K562 (cell line): ENCODE measurements at regions not wholly inside any gene's neighbourhood (a gene's known extent, or its start where the extent isn't known, plus 50 kb on each side); places are given as distances from the start of the nearest gene placed in this dataset.
A peak's percentile ranks its signal among the peaks of the same experiment; 100 is the strongest.

Experiments
- ATAC-seq: fragments of 200-7000 bp; cut with Tn5 transposase; 3 replicates; pipeline ENCODE4 v1.9.1; 2020; ENCODE audit warnings: moderate library complexity
- BruUV-seq: library from RNA; stranded (reverse); fragments of 400-500 nt; replicated peaks from 2 replicates; lab custom pipeline; 2021; lab: Mats Ljungman, UMichigan
- CTCF ChIA-PET: fragments of 300-600 bp; formaldehyde crosslinking; extraction: SDS; loops from one replicate; lab custom pipeline; 2021; ENCODE audit warnings: low intra/inter-chr PET ratio; lab: Yijun Ruan, JAX
- POLR2A ChIA-PET: fragments of 300-600, 350-650 bp; sonication (Branson Sonifier 250); formaldehyde crosslinking; extraction: SDS; loops from one replicate; lab custom pipeline; 2021; ENCODE audit warnings: antibody characterized with exemption, inconsistent platforms; lab: Yijun Ruan, JAX
- DNase-seq, 4 experiments: peaks; one replicate each; pipeline versions ENCODE4 v3.0.0 to v3.0.0-alpha.2; 2011 to 2018; ENCODE audit warnings: low spot score in 3 of 4, mixed read lengths in 3 of 4; ENCODE audit errors: extremely low read depth in 1 of 4
- FAIRE-seq: peaks from 2 replicates; lab custom pipeline; 2011; peaks lifted over from hg19 to GRCh38; lab: Jason Lieb, UNC
- H2AFZ ChIP-seq: 2 replicates; pipeline ENCODE4 v1.6.0; 2011; ENCODE audit warnings: low read depth, low read length, control low read depth, inconsistent platforms
- H3K27ac ChIP-seq: fragments of 200-600 bp; 3 replicates; pipeline ENCODE4 v1.8.0; 2011; ENCODE audit warnings: low read depth, mild to moderate bottlenecking, control low read depth, inconsistent platforms, low read length, moderate library complexity, mixed read lengths; ENCODE audit errors: extremely low read depth
- H3K27me3 ChIP-seq, 2 experiments: fragments of 300-600 bp in 1 of 2; 2 replicates in 1 of 2; 3 replicates in 1 of 2; pipeline versions ENCODE4 v1.6.0 to v1.8.0; 2011; ENCODE audit warnings: inconsistent platforms in 2 of 2, low read length in 2 of 2, mild to moderate bottlenecking in 1 of 2, mixed read lengths in 1 of 2, moderate library complexity in 1 of 2; ENCODE audit not compliant: control insufficient read depth in 2 of 2, insufficient read depth in 2 of 2
- H3K36me3 ChIP-seq: fragments of 300-600 bp; 3 replicates; pipeline ENCODE4 v1.8.0; 2011; ENCODE audit warnings: mild to moderate bottlenecking, low read length, inconsistent platforms; ENCODE audit not compliant: control insufficient read depth, insufficient read depth
- H3K4me1 ChIP-seq, 2 experiments: fragments of 200-600 bp in 1 of 2; replicated peaks in 1 of 2; 2 replicates in 1 of 2; 3 replicates in 1 of 2; pipeline versions ENCODE4 v1.5.1 to v1.8.0; 2011; ENCODE audit warnings: inconsistent platforms in 2 of 2, low read length in 2 of 2, mild to moderate bottlenecking in 1 of 2, mixed read lengths in 1 of 2, moderate library complexity in 1 of 2; ENCODE audit not compliant: control insufficient read depth in 2 of 2, insufficient read depth in 2 of 2
- H3K4me2 ChIP-seq: 2 replicates; pipeline ENCODE4 v1.6.1; 2011; ENCODE audit warnings: low read length, control low read depth, inconsistent platforms, mixed read lengths; ENCODE audit not compliant: insufficient read depth
- H3K4me3 ChIP-seq: fragments of 200-600 bp; sonication (generic), shearing (Covaris generic); 2 replicates; pipeline ENCODE4 v1.5.1; 2016; ENCODE audit warnings: control low read depth, inconsistent platforms
- H3K79me2 ChIP-seq: fragments of 200-600 bp; 3 replicates; pipeline ENCODE4 v1.8.0; 2011; ENCODE audit warnings: low read length, inconsistent platforms; ENCODE audit not compliant: control insufficient read depth, insufficient read depth
- H3K9ac ChIP-seq, 2 experiments: 2 replicates each; pipeline versions ENCODE4 v1.6.0 to v1.6.1; 2011; ENCODE audit warnings: low read depth in 2 of 2, low read length in 2 of 2, control low read depth in 1 of 2, inconsistent platforms in 1 of 2, mild to moderate bottlenecking in 1 of 2, mixed read lengths in 1 of 2; ENCODE audit not compliant: insufficient read depth in 1 of 2
- H3K9me1 ChIP-seq: one replicate; pipeline ENCODE4 v1.6.0; 2011; ENCODE audit warnings: inconsistent platforms, mild to moderate bottlenecking, low read length, moderate library complexity; ENCODE audit not compliant: control insufficient read depth, insufficient read depth
- H3K9me3 ChIP-seq: replicated peaks from 2 replicates; pipeline ENCODE4 v1.5.1; 2011; ENCODE audit warnings: low read depth, low read length, inconsistent platforms; ENCODE audit not compliant: control insufficient read depth, insufficient read depth
- H4K20me1 ChIP-seq: replicated peaks from 2 replicates; pipeline ENCODE4 v1.6.1; 2011; ENCODE audit warnings: low read length, inconsistent platforms, mixed read lengths; ENCODE audit not compliant: control insufficient read depth, insufficient read depth
- CTCF ChIP-seq, 3 experiments: IDR thresholded peaks in 2 of 3; conservative IDR thresholded peaks in 1 of 3; 2 replicates each; pipeline ENCODE4 v1.5.1; 2011 to 2012; ENCODE audit warnings: low read length in 3 of 3, mild to moderate bottlenecking in 3 of 3, control low read depth in 2 of 3, improper control_type of control experiment in 1 of 3, inconsistent platforms in 1 of 3, low read depth in 1 of 3, mixed read lengths in 1 of 3, moderate library complexity in 1 of 3; ENCODE audit not compliant: insufficient read depth in 2 of 3
- HDAC6 ChIP-seq: IDR thresholded peaks from 2 replicates; pipeline ENCODE4 v1.6.1; 2012; ENCODE audit warnings: low read depth, mild to moderate bottlenecking, control low read depth, inconsistent platforms, low read length, moderate library complexity
- HDAC8 ChIP-seq: fragments of 450-650 bp; IDR thresholded peaks from 2 replicates; pipeline ENCODE4 v1.6.1; 2016; ENCODE audit warnings: mild to moderate bottlenecking, missing genetic modification characterization, moderate library complexity, missing compliant biosample characterization
- HSF4 ChIP-seq: fragments of 250-450 bp; sonication (Bioruptor Pico); IDR thresholded peaks from 2 replicates; pipeline ENCODE4 v2.1.2; 2022; ENCODE audit warnings: mild to moderate bottlenecking, moderate library complexity, borderline replicate concordance
- IFI16 ChIP-seq: fragments of 250-450 bp; sonication (Bioruptor Pico); IDR thresholded peaks from 2 replicates; pipeline ENCODE4 v2.1.2; 2022; ENCODE audit warnings: mild to moderate bottlenecking, inconsistent platforms
- KDM2B ChIP-seq: fragments of 250-450 bp; sonication (Bioruptor Pico); IDR thresholded peaks from 2 replicates; pipeline ENCODE4 v1.8.0; 2021; ENCODE audit warnings: mild to moderate bottlenecking, moderate library complexity
- PRPF4 ChIP-seq: fragments of 200-400 bp; formaldehyde crosslinking; IDR thresholded peaks from one replicate; pipeline ENCODE4 v1.6.1; 2017; ENCODE audit warnings: low read length, low read depth, mild to moderate bottlenecking; ENCODE audit not compliant: insufficient read depth, poor library complexity, severe bottlenecking
- TAF1 ChIP-seq: IDR thresholded peaks from 2 replicates; pipeline ENCODE4 v1.6.1; 2011; ENCODE audit warnings: mild to moderate bottlenecking, low read length, moderate library complexity; ENCODE audit not compliant: insufficient read depth, control insufficient read depth, severe bottlenecking; ENCODE audit errors: extremely low read depth
- WGBS: fragments of 100-300 bp; shearing (Covaris generic); methylation state at CpG from one replicate; pipeline ENCODE4 v1.1.6; 2016; ENCODE audit warnings: low coverage, mixed read lengths; ENCODE audit not compliant: insufficient coverage; ENCODE audit errors: missing lambda C conversion rate; 5-methylcytosine and 5-hydroxymethylcytosine counted together
- in situ Hi-C: fragments of 300-500 bp; cut with MboI; formaldehyde crosslinking; loops from 4 replicates; pipeline ENCODE4 v1.15.0; 2018; ENCODE audit warnings: inconsistent platforms, mixed read lengths
- intact Hi-C: fragments of 100-400 bp; cut with micrococcal nuclease; formaldehyde crosslinking; loops from 2 replicates; pipeline ENCODE4 v1.14.2; 2022

GRCh38 chr2:9782197-9782719 lies 61.0 kb upstream of the TAF1B start (continued):
- TF ChIP-seq CTCF (IDR thresholded peaks at IDR 0.05 in 2 of 3, conservative IDR thresholded peaks at IDR 0.05 in 1 of 3; ENCODE audit: insufficient read depth in 2 of 3, low read depth in 1 of 3, low read length in 3 of 3): peak in 2 of 3 experiments; percentile 4 to 29; a peak in 1 of 6 replicates

- WGBS: 29% methylated on average over 10 of the region's 10 CpGs
- TF ChIP-seq HDAC6: no peak
- no peak for TF ChIP-seq IFI16 (CRISPR knock-in tag)
- TF ChIP-seq PRPF4: no peak
- no peak for TF ChIP-seq TAF1
- TF ChIP-seq KDM2B (CRISPR knock-in tag): no peak
- TF ChIP-seq HDAC8 (tag): no peak
- TF ChIP-seq HSF4 (CRISPR knock-in tag): no peak
- no peak overlapping the region for H3K4me3 ChIP-seq
- no peaks in the 10 kb centered on the region for H4K20me1 ChIP-seq
- H3K27ac ChIP-seq: no peak overlapping the region
- H3K27me3 ChIP-seq: peaks cover 0 to 8% of the 10 kb centered on the region in 2 experiments; a peak in 1 of 5 replicates
- ATAC-seq (no peak), DNase-seq (no peak), FAIRE-seq (no peak)
- ChIA-PET POLR2A (no interaction called here), CTCF (no interaction called here)
- H3K9me3 ChIP-seq: no peaks in the 10 kb centered on the region
- no peak overlapping the region for H3K4me2 ChIP-seq
- intact Hi-C loops (no loop called here), in situ Hi-C loops (no loop called here)
- H3K4me1 ChIP-seq: peaks cover 0 to 3% of the 10 kb centered on the region in 2 experiments; a peak in 1 of 5 replicates
- H3K36me3 ChIP-seq: no peaks in the 10 kb centered on the region
- H3K9ac ChIP-seq: no peak overlapping the region
- no peaks in the 10 kb centered on the region for H3K9me1 ChIP-seq
- no peak overlapping the region for H2AFZ ChIP-seq
- H3K79me2 ChIP-seq: no peaks in the 10 kb centered on the region
- BruUV-seq: no TSS peak
Observed at GRCh38 chr2:9789371-9789770, 53.9 kb upstream of the TAF1B start.
